ENCODE measurements at regions not wholly inside any gene's neighbourhood (a gene's known extent, or its start where the extent isn't known, plus 50 kb on each side); places are given as distances from the start of the nearest gene placed in this dataset.
"Not testable (repeated sequence)": the region's sequence is repeated elsewhere in the genome, so short reads cannot be mapped to it uniquely, and the experiment has no call there.

DNA sequence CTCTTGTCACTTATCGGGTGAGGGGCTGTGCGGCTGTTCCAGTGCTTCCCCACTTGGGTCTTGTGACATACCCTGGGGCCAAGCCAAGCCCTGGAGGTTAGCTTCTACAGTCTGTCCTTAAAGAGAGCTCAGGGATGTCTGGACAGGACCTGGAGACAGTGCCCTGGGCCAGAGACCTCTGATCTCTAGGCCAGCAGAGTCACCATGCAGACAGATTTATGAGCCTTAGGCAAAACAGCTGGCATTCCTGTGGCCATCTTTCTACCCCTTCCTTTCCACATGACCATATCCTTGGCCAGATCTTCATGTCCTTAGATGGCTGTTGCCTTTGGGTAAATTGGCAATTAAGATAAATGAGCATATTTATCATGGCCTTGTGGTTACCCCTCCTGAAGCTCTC, 678.6 kb downstream of the MAFB start:
- Mint-ChIP-seq H3K4me1 (no peaks in the 10 kb centered on the region), H3K4me3 (no peak overlapping the region), H3K27me3 (ENCODE audit: low read depth in 3 of 3) (peaks cover 0 to 3% (median 2%) of the 10 kb centered on the region in 3 donors), H3K27ac (no peak overlapping the region), H3K9me3 (peaks cover 0 to 7% (median 0%) of the 10 kb centered on the region in 6 donors), H3K36me3 (peaks cover 0 to 3% (median 0%) of the 10 kb centered on the region in 3 donors)
- DNase-seq, result no peak

DNA sequence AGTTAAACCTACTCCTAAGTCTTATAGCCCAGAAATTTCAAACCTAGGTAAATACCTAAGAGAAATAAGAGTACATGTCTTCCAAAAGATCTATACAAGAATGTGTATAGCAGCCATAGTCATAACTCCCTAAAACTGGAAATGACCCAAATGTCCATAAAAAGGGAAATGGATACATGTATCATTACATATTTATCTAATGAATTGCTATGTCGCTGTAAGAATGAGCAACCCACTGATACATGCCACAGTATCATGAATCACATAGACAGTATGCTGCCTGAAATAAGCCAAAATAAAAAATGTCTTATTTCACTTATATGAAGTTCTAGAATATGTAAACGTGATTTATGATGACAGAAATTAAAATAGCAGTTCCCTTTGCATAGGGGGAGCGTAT, 679.5 kb downstream of the MAFB start:
- Mint-ChIP-seq H3K4me3 (no peak overlapping the region), H3K4me1 (no peaks in the 10 kb centered on the region), H3K36me3 (peaks cover 0 to 3% (median 0%) of the 10 kb centered on the region in 3 donors), H3K9me3 (peaks cover 0 to 7% (median 0%) of the 10 kb centered on the region in 6 donors), H3K27me3 (ENCODE audit: low read depth in 3 of 3) (peaks cover 0 to 3% (median 2%) of the 10 kb centered on the region in 3 donors), H3K27ac (no peak overlapping the region)
- no peak for DNase-seq

DNA sequence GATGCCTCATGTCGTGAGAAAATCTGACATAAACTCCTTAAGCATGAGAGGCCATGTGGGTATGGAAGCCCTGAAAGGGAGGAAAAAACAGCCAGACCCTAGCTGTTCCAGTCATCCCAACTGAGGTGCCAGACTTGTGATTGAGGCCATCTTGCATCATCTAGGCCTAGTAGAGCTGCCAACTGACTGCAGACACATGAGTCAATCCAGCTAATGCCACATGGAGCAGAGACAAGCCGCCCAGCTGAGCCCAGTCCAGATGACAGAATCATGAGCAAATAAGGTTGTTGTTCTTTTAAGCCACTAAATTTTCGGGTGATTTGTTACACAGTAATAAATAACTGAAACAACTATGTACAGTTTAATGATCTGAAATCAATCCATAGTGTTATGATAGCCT, 680.9 kb downstream of the MAFB start:
- no peak overlapping the region for H3K27ac Mint-ChIP-seq
- no peaks in the 10 kb centered on the region for H3K4me1 Mint-ChIP-seq
- peaks cover 0 to 8% (median 2%) of the 10 kb centered on the region in 3 donors for H3K27me3 Mint-ChIP-seq (ENCODE audit: low read depth in 3 of 3)
- DNase-seq, result no peak
- no peak overlapping the region for H3K4me3 Mint-ChIP-seq
- H3K36me3 Mint-ChIP-seq, result peaks cover 0 to 3% (median 0%) of the 10 kb centered on the region in 3 donors
- peaks cover 0 to 7% (median 1%) of the 10 kb centered on the region in 6 donors for H3K9me3 Mint-ChIP-seq

DNA sequence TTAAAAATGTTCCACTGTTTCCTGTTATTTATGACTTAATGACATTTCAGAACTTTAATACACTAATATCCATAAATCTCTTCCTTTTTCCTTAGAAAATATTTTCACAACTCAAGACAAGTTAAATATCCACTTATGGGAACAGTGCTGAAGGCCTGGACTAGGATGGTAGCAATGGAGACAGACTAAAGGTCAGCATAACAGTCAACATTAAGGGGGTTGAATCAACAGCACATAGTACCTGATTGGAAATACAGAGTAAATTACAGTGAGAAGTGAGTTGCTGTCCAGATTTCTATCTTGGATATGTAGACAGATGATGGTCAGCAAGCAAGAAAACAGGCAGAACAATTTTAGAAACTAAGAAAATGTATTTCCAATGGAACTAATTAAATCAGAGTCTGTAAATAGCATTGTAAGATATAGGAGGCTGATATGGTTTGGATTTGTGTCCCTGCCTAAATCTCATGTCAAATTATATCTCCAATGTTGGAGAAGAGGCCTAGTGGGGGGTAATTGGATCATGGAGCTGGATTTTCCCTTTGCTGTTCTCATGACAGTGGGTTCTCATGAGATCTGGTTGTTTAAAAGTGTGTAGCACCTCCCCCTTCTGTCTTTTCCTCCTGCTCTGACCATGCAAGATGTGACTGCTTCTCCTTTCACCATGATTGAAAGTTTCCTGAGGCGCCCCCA, 682.7 kb downstream of the MAFB start:
- H3K27ac Mint-ChIP-seq, result no peak overlapping the region
- no peak for DNase-seq
- no peak overlapping the region for H3K4me3 Mint-ChIP-seq
- peaks cover 0 to 2% (median 0%) of the 10 kb centered on the region in 6 donors for H3K9me3 Mint-ChIP-seq
- no peaks in the 10 kb centered on the region for H3K36me3 Mint-ChIP-seq
- peaks cover 0 to 9% (median 2%) of the 10 kb centered on the region in 3 donors for H3K27me3 Mint-ChIP-seq (ENCODE audit: low read depth in 3 of 3)
- no peaks in the 10 kb centered on the region for H3K4me1 Mint-ChIP-seq

GRCh38 chr20:40004092-40004491, 684.9 kb downstream of the MAFB start:
- not testable (repeated sequence) for H3K36me3 Mint-ChIP-seq; H3K27me3 Mint-ChIP-seq (ENCODE audit: low read depth in 3 of 3); H3K9me3 Mint-ChIP-seq; H3K4me1 Mint-ChIP-seq; H3K27ac Mint-ChIP-seq; H3K4me3 Mint-ChIP-seq; DNase-seq

DNA sequence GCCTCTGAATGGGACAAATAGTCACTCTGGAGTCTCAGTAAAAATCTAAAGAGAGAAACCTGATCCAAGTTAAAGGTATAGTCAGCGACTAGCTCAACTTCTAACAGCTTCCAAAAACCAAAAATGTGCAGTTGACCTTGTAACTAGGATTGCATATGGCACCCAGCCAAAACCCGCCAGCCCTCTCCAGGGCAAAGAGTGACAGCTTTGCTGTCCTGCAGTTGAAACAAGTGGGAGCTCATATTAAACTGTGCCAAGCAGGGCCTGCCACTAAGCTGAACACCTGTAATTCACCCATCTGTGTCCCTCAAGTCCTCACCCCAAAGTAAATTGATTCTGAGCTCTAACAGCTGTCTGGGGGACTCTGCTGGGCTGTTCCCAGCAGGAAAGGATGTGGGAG, 695.3 kb downstream of the MAFB start:
- peaks cover 0 to 13% (median 5%) of the 10 kb centered on the region in 6 donors for H3K9me3 Mint-ChIP-seq
- H3K4me3 Mint-ChIP-seq, result no peak overlapping the region
- H3K27me3 Mint-ChIP-seq (ENCODE audit: low read depth in 3 of 3), result peaks cover 0 to 8% (median 5%) of the 10 kb centered on the region in 3 donors
- no peak overlapping the region for H3K27ac Mint-ChIP-seq
- H3K4me1 Mint-ChIP-seq, result no peaks in the 10 kb centered on the region
- no peak for DNase-seq
- H3K36me3 Mint-ChIP-seq, result no peaks in the 10 kb centered on the region

DNA sequence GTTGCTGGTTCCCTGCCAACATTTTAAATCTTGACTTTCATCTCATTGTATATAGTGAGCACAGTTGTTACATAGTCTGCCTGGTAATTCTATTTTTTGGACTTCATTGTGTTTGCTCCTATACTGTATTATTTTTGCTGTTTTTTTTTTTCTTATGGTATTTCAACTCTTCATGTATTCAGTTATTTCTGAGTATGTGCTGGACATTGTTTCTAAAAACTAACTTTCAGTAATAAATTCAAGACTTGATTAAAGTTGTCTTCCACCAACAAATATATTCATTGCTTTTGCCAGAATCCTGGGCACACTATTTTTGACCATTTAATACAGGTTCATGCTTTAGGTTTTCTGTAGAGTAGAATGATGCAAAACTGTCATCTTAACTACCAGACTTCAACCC, 698.3 kb downstream of the MAFB start:
- H3K36me3 Mint-ChIP-seq, result no peaks in the 10 kb centered on the region
- no peak overlapping the region for H3K27ac Mint-ChIP-seq
- H3K9me3 Mint-ChIP-seq, result peaks cover 0 to 13% (median 5%) of the 10 kb centered on the region in 6 donors
- DNase-seq, result no peak
- no peak overlapping the region for H3K4me3 Mint-ChIP-seq
- H3K27me3 Mint-ChIP-seq (ENCODE audit: low read depth in 3 of 3), result peaks cover 0 to 5% (median 4%) of the 10 kb centered on the region in 3 donors
- no peaks in the 10 kb centered on the region for H3K4me1 Mint-ChIP-seq

DNA sequence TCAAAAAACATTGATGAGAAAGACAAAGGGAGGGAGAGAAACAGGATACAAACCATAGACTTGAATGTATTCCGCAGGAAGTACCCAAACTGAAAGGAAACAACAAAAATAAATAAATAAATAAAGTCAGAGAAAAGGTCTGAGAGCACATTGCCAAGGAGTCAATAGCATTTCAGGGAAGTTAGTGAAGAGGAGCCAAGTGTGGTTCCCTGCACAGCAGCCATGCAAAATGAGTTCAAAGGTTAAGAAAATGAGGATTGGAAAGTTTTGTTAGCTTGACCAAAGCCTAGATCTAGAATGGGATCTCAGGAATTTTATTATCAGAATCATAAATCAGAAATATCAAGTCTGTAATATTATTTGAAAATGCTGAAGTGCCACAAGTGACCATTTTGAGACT, 700.0 kb downstream of the MAFB start:
- H3K9me3 Mint-ChIP-seq, result peaks cover 2 to 13% (median 5%) of the 10 kb centered on the region in 6 donors
- no peak overlapping the region for H3K27ac Mint-ChIP-seq
- no peaks in the 10 kb centered on the region for H3K4me1 Mint-ChIP-seq
- H3K27me3 Mint-ChIP-seq (ENCODE audit: low read depth in 3 of 3), result peaks cover 0 to 5% (median 0%) of the 10 kb centered on the region in 3 donors
- H3K36me3 Mint-ChIP-seq, result no peaks in the 10 kb centered on the region
- H3K4me3 Mint-ChIP-seq, result no peak overlapping the region
- DNase-seq, result no peak

DNA sequence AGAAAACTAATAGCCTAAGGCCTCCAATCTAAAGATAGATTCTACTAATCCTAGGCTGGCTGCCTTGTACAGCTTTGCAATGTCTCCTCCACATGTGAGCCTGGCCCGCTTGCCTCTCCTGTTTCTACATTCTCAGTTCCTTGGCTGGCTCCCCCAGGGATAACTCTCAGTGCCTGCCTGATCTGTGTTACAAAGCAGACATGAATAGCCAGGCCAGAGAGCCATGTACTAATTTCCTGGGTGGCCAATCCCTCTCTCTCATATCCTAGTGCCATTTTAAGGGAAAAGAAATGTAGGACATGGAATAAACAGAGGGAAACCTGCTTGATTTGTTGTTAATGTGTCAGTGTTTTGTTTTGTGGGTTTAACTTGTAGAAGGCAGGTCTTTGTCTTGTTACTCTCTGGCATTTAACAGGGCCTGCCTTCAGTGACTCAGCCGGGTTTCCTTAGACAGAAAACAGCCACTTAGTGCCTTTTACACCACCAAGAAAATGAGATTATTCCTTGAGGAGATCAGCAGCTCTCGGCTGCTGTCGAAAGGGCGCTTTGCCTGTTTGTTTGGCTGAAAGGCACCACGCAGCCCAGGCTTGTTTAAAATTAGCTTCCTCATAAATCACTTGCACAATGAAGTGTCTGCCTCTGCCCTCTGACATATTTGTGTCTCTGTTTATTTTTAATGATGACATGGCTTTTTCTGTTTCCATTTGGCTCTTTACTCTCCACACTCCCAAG, 702.7 kb downstream of the MAFB start:
- Mint-ChIP-seq H3K4me3 (no peak overlapping the region), H3K9me3 (peaks cover 2 to 13% (median 5%) of the 10 kb centered on the region in 6 donors), H3K36me3 (no peaks in the 10 kb centered on the region), H3K27ac (no peak overlapping the region), H3K27me3 (ENCODE audit: low read depth in 3 of 3) (peaks cover 0 to 5% (median 0%) of the 10 kb centered on the region in 3 donors), H3K4me1 (no peaks in the 10 kb centered on the region)
- DNase-seq, result no peak

DNA sequence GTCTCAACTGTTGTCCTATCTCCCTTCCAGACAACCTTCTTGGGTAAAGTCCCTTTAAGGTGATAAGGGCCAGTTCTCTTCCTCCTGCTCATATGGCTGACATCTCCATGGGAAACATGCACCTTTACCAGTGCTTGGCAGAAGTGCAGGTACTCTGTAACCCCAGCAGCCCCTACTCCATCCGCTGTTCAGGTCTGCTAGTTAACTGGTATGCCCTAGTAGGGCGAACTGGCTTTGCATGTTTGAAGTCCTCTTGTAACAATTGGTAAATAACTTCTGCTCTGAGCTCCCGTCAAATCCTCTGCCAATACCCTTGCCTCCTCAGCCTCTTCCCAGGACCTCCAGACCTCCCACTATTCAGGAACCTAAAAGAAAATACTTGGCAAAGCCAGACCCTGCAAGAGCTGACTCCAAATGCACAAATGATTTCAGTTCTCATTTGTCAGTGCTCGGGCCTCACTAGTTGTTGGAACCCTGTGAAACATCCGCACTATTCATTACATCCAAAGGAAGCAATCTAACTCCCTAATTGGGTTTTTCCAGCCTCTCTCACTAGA, 703.7 kb downstream of the MAFB start:
- H3K36me3 Mint-ChIP-seq, result no peaks in the 10 kb centered on the region
- no peak overlapping the region for H3K27ac Mint-ChIP-seq
- H3K4me1 Mint-ChIP-seq, result no peaks in the 10 kb centered on the region
- no peak overlapping the region for H3K4me3 Mint-ChIP-seq
- H3K9me3 Mint-ChIP-seq, result peaks cover 0 to 9% (median 3%) of the 10 kb centered on the region in 6 donors
- H3K27me3 Mint-ChIP-seq (ENCODE audit: low read depth in 3 of 3), result peaks cover 0 to 2% (median 0%) of the 10 kb centered on the region in 3 donors
- no peak for DNase-seq

GRCh38 chr20:39983655-39984054, 705.4 kb downstream of the MAFB start:
- Mint-ChIP-seq H3K27ac (no peak overlapping the region), H3K36me3 (no peaks in the 10 kb centered on the region), H3K27me3 (ENCODE audit: low read depth in 3 of 3) (no peaks in the 10 kb centered on the region), H3K4me3 (no peak overlapping the region), H3K4me1 (no peaks in the 10 kb centered on the region), H3K9me3 (peaks cover 0 to 3% (median 0%) of the 10 kb centered on the region in 6 donors)
- DNase-seq, result no peak

DNA sequence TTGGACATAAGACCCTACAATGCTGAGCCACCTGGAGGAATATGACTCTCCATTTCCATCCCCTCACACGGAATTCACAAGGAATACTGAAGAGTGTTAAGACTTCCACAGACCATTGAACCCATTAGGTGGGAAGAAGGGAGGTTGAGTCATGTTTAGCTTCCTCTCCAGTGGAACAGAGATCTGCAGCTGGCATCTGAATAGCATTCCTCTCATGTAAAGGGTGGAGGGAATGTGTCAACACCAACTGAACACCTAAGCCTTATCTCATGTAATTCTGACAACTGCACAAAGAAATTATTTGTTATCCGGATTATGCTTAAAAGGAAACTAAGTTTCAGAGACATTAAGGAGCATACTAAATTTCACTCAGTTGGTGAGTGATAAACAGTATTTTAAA, 705.9 kb downstream of the MAFB start:
- H3K4me3 Mint-ChIP-seq, result no peak overlapping the region
- H3K4me1 Mint-ChIP-seq, result no peaks in the 10 kb centered on the region
- H3K27ac Mint-ChIP-seq, result no peak overlapping the region
- no peak for DNase-seq
- H3K27me3 Mint-ChIP-seq (ENCODE audit: low read depth in 3 of 3), result no peaks in the 10 kb centered on the region
- H3K9me3 Mint-ChIP-seq, result peaks cover 0 to 3% (median 0%) of the 10 kb centered on the region in 6 donors
- H3K36me3 Mint-ChIP-seq, result no peaks in the 10 kb centered on the region

GRCh38 chr20:39974966-39975501, 714.0 kb downstream of the MAFB start:
- Mint-ChIP-seq H3K36me3 (no peaks in the 10 kb centered on the region), H3K4me3 (no peak overlapping the region), H3K27me3 (ENCODE audit: low read depth in 3 of 3) (peaks cover 0 to 4% (median 0%) of the 10 kb centered on the region in 3 donors), H3K9me3 (peaks cover 3 to 18% (median 10%) of the 10 kb centered on the region in 6 donors), H3K27ac (no peak overlapping the region), H3K4me1 (no peaks in the 10 kb centered on the region)
- no peak for DNase-seq

DNA sequence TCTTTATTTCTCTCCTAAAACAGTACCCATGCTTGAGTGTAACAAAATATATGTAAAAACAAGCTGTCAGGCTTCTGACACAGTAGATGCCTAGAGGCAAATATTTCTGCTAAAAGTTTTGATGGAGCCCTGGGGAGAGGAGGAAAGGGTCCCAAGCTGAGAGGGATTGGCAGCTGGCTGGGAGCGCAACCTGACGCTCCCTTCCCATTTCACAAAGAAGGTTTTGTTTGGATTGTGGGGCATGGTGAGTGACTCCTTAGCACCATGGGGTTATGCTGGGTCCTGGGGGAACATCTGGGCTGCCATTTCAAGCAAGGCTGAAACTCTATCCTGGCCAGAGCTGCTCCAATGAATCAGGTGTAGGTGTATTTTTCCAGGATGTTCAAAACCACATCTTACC, 720.5 kb downstream of the MAFB start:
- no peaks in the 10 kb centered on the region for H3K36me3 Mint-ChIP-seq
- H3K4me3 Mint-ChIP-seq, result no peak overlapping the region
- no peaks in the 10 kb centered on the region for H3K4me1 Mint-ChIP-seq
- peaks cover 0 to 2% (median 0%) of the 10 kb centered on the region in 3 donors for H3K27me3 Mint-ChIP-seq (ENCODE audit: low read depth in 3 of 3)
- peaks cover 0 to 11% (median 4%) of the 10 kb centered on the region in 6 donors for H3K9me3 Mint-ChIP-seq
- H3K27ac Mint-ChIP-seq, result no peak overlapping the region
- DNase-seq, result no peak
